ENCODE measurements at regions not wholly inside any gene's neighbourhood (a gene's known extent, or its start where the extent isn't known, plus 50 kb on each side); places are given as distances from the start of the nearest gene placed in this dataset.

DNA sequence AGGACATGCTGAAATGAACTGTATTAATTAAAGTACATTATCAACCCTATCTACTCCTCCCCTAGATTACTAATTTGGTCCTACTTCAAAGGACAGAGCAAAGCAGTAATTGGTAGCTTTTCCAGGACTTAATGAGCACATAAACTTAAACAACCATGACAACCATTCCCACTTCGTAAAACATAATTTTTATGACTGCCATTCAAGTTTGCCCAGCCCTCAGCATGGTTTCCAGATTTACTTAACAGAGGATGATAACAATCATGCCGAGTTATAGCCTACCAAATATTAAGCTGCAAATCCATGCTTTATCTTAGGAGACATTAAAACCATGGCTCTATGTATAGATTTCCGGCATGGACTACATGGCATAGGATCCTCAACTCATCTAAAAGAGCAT is 401.1 kb upstream of the CHAC2 start:
- Mint-ChIP-seq H3K4me3 (ENCODE audit: unreplicated experiment) (no peak overlapping the region), H3K36me3 (ENCODE audit: unreplicated experiment) (no peaks in the 10 kb centered on the region), H3K4me1 (ENCODE audit: unreplicated experiment) (no peaks in the 10 kb centered on the region), H3K9me3 (ENCODE audit: unreplicated experiment) (peaks cover 3% of the 10 kb centered on the region), H3K27ac (ENCODE audit: unreplicated experiment) (no peak overlapping the region), H3K27me3 (ENCODE audit: unreplicated experiment) (no peaks in the 10 kb centered on the region)
- no peak for DNase-seq (ENCODE audit: extremely low spot score, unreplicated experiment)
- no peak for TF ChIP-seq CTCF (IDR thresholded peaks at IDR 0.05)

DNA sequence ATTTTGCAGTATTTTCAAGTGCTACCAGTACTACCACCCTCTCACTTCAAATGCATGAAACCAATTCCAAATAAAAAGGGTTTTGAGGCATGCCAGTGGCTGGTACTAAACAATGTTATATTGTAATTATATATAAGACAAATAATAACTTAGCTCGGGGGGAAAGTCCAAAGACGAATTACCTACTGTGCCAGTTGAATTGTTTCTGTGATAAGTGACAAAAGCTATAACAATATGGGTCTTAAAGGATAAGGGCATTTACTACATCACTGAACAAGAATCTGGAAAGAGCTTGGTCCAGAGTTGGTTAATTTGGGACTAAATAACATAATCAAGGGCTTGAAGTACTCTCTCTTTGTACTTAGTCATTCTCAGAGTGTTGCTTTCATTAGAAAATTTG is 404.7 kb upstream of the CHAC2 start:
- no peaks in the 10 kb centered on the region for H3K4me1 Mint-ChIP-seq (ENCODE audit: unreplicated experiment)
- H3K9me3 Mint-ChIP-seq (ENCODE audit: unreplicated experiment) = peaks cover 23% of the 10 kb centered on the region
- H3K27me3 Mint-ChIP-seq (ENCODE audit: unreplicated experiment) = no peaks in the 10 kb centered on the region
- no peak overlapping the region for H3K27ac Mint-ChIP-seq (ENCODE audit: unreplicated experiment)
- no peak for DNase-seq (ENCODE audit: extremely low spot score, unreplicated experiment)
- TF ChIP-seq CTCF (IDR thresholded peaks at IDR 0.05) = no peak
- H3K36me3 Mint-ChIP-seq (ENCODE audit: unreplicated experiment) = no peaks in the 10 kb centered on the region
- H3K4me3 Mint-ChIP-seq (ENCODE audit: unreplicated experiment) = no peak overlapping the region

DNA sequence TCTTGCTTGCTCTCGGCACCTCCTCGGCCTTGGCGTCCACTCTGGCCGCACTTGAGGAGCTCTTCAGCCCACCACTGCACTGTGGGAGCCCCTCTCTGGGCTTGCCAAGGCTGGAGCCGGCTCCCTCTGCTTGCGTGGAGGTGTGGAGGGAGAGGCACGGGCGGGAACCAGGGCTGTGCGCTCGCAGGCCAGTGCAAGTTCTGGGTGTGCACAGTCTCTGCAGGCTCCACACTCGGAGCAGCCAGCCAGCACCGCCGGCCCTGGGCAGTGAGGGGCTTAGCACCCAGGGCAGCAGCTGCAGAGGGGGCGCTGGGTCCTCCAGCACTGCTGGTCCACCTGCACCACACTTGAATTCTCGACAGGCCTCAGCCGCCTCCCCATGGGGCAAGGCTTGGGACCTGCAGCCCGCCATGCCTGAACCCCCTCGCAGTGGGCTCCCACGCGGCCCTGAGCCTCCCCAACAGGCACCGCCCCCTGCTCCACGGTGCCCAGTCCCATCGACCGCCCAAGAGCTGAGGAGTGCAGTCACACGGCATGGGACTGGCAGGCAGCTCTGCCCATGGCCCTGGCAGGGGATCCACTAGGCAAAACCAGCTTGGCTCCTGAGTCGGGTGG is 411.2 kb upstream of the CHAC2 start:
- Mint-ChIP-seq H3K4me1 (ENCODE audit: unreplicated experiment) (no peaks in the 10 kb centered on the region), H3K27me3 (ENCODE audit: unreplicated experiment) (no peaks in the 10 kb centered on the region), H3K36me3 (ENCODE audit: unreplicated experiment) (no peaks in the 10 kb centered on the region), H3K9me3 (ENCODE audit: unreplicated experiment) (peaks cover 36% of the 10 kb centered on the region), H3K27ac (ENCODE audit: unreplicated experiment) (no peak overlapping the region), H3K4me3 (ENCODE audit: unreplicated experiment) (no peak overlapping the region)
- TF ChIP-seq CTCF (IDR thresholded peaks at IDR 0.05) = no peak
- no peak for DNase-seq (ENCODE audit: extremely low spot score, unreplicated experiment)

GRCh38 chr2:53353135-53354114 is 414.2 kb upstream of the CHAC2 start:
- H3K27ac Mint-ChIP-seq (ENCODE audit: unreplicated experiment) = no peak overlapping the region
- no peak for TF ChIP-seq CTCF (IDR thresholded peaks at IDR 0.05)
- H3K27me3 Mint-ChIP-seq (ENCODE audit: unreplicated experiment) = no peaks in the 10 kb centered on the region
- DNase-seq (ENCODE audit: extremely low spot score, unreplicated experiment) = no peak
- no peaks in the 10 kb centered on the region for H3K36me3 Mint-ChIP-seq (ENCODE audit: unreplicated experiment)
- no peaks in the 10 kb centered on the region for H3K4me1 Mint-ChIP-seq (ENCODE audit: unreplicated experiment)
- H3K4me3 Mint-ChIP-seq (ENCODE audit: unreplicated experiment) = no peak overlapping the region
- peaks cover 21% of the 10 kb centered on the region for H3K9me3 Mint-ChIP-seq (ENCODE audit: unreplicated experiment)

DNA sequence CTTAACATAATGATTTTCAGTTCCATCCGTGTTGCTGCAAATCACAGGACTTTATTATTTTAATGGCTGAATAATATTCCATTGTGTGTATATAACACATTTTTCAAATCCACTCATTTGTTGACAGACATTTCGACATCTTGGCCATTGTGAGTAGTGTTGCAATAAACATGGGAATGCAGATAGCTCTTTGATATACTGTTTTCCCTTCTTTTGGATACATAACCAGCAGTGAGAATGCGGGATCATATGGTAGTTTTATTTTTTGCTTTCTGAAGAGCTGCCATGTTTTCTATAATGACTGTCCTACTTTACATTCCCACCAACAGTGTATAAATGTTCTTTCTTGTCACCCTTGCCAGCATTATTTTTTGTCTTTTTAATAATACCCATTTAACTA is 420.3 kb upstream of the CHAC2 start:
- Mint-ChIP-seq H3K9me3 (ENCODE audit: unreplicated experiment) (no peaks in the 10 kb centered on the region), H3K36me3 (ENCODE audit: unreplicated experiment) (no peaks in the 10 kb centered on the region), H3K27me3 (ENCODE audit: unreplicated experiment) (no peaks in the 10 kb centered on the region), H3K4me3 (ENCODE audit: unreplicated experiment) (no peak overlapping the region), H3K27ac (ENCODE audit: unreplicated experiment) (no peak overlapping the region), H3K4me1 (ENCODE audit: unreplicated experiment) (no peaks in the 10 kb centered on the region)
- no peak for DNase-seq (ENCODE audit: extremely low spot score, unreplicated experiment)
- TF ChIP-seq CTCF (IDR thresholded peaks at IDR 0.05) = no peak
